ENCODE measurements at regions not wholly inside any gene's neighbourhood (a gene's known extent, or its start where the extent isn't known, plus 50 kb on each side); places are given as distances from the start of the nearest gene placed in this dataset.
"Not testable (repeated sequence)": the region's sequence is repeated elsewhere in the genome, so short reads cannot be mapped to it uniquely, and the experiment has no call there.

GRCh38 chr5:123710031-123710430, 198.1 kb downstream of the CSNK1G3 start:
- DNase-seq (ENCODE audit: low spot score) = no peak

- DNase-seq (ENCODE audit: low spot score) = no peak
Observed at GRCh38 chr5:123709422-123709821, 197.4 kb downstream of the CSNK1G3 start.

- DNase-seq (ENCODE audit: low spot score) = no peak
Observed at GRCh38 chr5:123708074-123708806, 196.3 kb downstream of the CSNK1G3 start.

- no peak for DNase-seq (ENCODE audit: low spot score)
Observed at GRCh38 chr5:123706531-123706930, 194.6 kb downstream of the CSNK1G3 start.

- no peak for DNase-seq (ENCODE audit: low spot score)
Observed at GRCh38 chr5:123705741-123706140, 193.8 kb downstream of the CSNK1G3 start.

- no peak for DNase-seq (ENCODE audit: low spot score)
Observed at GRCh38 chr5:123701511-123702200, 189.7 kb downstream of the CSNK1G3 start.

GRCh38 chr5:123700624-123701287, 188.8 kb downstream of the CSNK1G3 start:
- no peak for DNase-seq (ENCODE audit: low spot score)

- no peak for DNase-seq (ENCODE audit: low spot score)
Observed at GRCh38 chr5:123699571-123699970, 187.6 kb downstream of the CSNK1G3 start.

GRCh38 chr5:123698937-123699336, 187.0 kb downstream of the CSNK1G3 start:
- not testable (repeated sequence) for DNase-seq (ENCODE audit: low spot score)

GRCh38 chr5:123696921-123697341, 185.0 kb downstream of the CSNK1G3 start:
- DNase-seq (ENCODE audit: low spot score) = no peak

GRCh38 chr5:123690821-123691220, 178.8 kb downstream of the CSNK1G3 start:
- no peak for DNase-seq (ENCODE audit: low spot score)

- no peak for DNase-seq (ENCODE audit: low spot score)
Observed at GRCh38 chr5:123681061-123681460, 169.1 kb downstream of the CSNK1G3 start.

GRCh38 chr5:123673107-123673506, 161.1 kb downstream of the CSNK1G3 start:
- no peak for DNase-seq (ENCODE audit: low spot score)

GRCh38 chr5:123671711-123672456, 159.9 kb downstream of the CSNK1G3 start:
- no peak for DNase-seq (ENCODE audit: low spot score)

- DNase-seq (ENCODE audit: low spot score) = peak; percentile 38
Observed at GRCh38 chr5:123671042-123671441, 159.1 kb downstream of the CSNK1G3 start.

Data from CD4-positive, alpha-beta T cell treated with Interleukin-2 at 100 ng/mL for 4 hours (primary cell).